ENCODE measurements at regions not wholly inside any gene's neighbourhood (a gene's known extent, or its start where the extent isn't known, plus 50 kb on each side); places are given as distances from the start of the nearest gene placed in this dataset.
A peak's percentile ranks its signal among the peaks of the same experiment; 100 is the strongest.

- peak; percentile 50 for DNase-seq (ENCODE audit: low spot score)
- Histone ChIP-seq H3K9me3 (no peaks in the 10 kb centered on the region), H3K36me3 (no peaks in the 10 kb centered on the region), H3K4me1 (no peaks in the 10 kb centered on the region), H3K27ac (no peak overlapping the region), H3K4me3 (no peak overlapping the region), H3K27me3 (no peaks in the 10 kb centered on the region)
- TF ChIP-seq CTCF (IDR thresholded peaks at IDR 0.05) = no peak
Observed at GRCh38 chr20:57844626-57845596, 135.1 kb upstream of the PMEPA1 start.

GRCh38 chr20:57843941-57844625, 134.3 kb upstream of the PMEPA1 start:
- Histone ChIP-seq H3K36me3 (no peaks in the 10 kb centered on the region), H3K9me3 (no peaks in the 10 kb centered on the region), H3K27ac (no peak overlapping the region), H3K27me3 (no peaks in the 10 kb centered on the region), H3K4me3 (no peak overlapping the region), H3K4me1 (no peaks in the 10 kb centered on the region)
- peak; percentile 40 for DNase-seq (ENCODE audit: low spot score)
- TF ChIP-seq CTCF (IDR thresholded peaks at IDR 0.05) = no peak

- no peaks in the 10 kb centered on the region for H3K27me3 ChIP-seq
- DNase-seq (ENCODE audit: low spot score) = no peak
- no peak overlapping the region for H3K27ac ChIP-seq
- H3K36me3 ChIP-seq = no peaks in the 10 kb centered on the region
- no peak for TF ChIP-seq CTCF (IDR thresholded peaks at IDR 0.05)
- H3K4me1 ChIP-seq = no peaks in the 10 kb centered on the region
- no peaks in the 10 kb centered on the region for H3K9me3 ChIP-seq
- H3K4me3 ChIP-seq = no peak overlapping the region
Observed at GRCh38 chr20:57842720-57843119, 132.9 kb upstream of the PMEPA1 start.

- TF ChIP-seq CTCF (IDR thresholded peaks at IDR 0.05) = no peak
- no peak overlapping the region for H3K27ac ChIP-seq
Observed at GRCh38 chr20:57841297-57841866, 131.6 kb upstream of the PMEPA1 start.

GRCh38 chr20:57840504-57841296, 130.9 kb upstream of the PMEPA1 start:
- TF ChIP-seq CTCF (IDR thresholded peaks at IDR 0.05) = no peak
- no peaks in the 10 kb centered on the region for H3K9me3 ChIP-seq
- H3K4me3 ChIP-seq = no peak overlapping the region
- H3K27ac ChIP-seq = no peak overlapping the region
- no peaks in the 10 kb centered on the region for H3K36me3 ChIP-seq
- peak; percentile 53 for DNase-seq (ENCODE audit: low spot score)
- no peaks in the 10 kb centered on the region for H3K27me3 ChIP-seq
- no peaks in the 10 kb centered on the region for H3K4me1 ChIP-seq

More at GRCh38 chr20:57841297-57841866, 131.6 kb upstream of the PMEPA1 start:
- Histone ChIP-seq H3K4me1 (no peaks in the 10 kb centered on the region), H3K4me3 (no peak overlapping the region), H3K9me3 (no peaks in the 10 kb centered on the region), H3K36me3 (no peaks in the 10 kb centered on the region), H3K27me3 (no peaks in the 10 kb centered on the region)
- peak; percentile 38 for DNase-seq (ENCODE audit: low spot score)
